Transverse colon (tissue), 4 donors: ENCODE measurements at regions not wholly inside any gene's neighbourhood (a gene's known extent, or its start where the extent isn't known, plus 50 kb on each side); places are given as distances from the start of the nearest gene placed in this dataset.

Source experiments
- POLR2AphosphoS5 ChIP-seq, 3 donors: sonication (generic); formaldehyde crosslinking; IDR thresholded peaks; one replicate each; pipeline ENCODE4 v1.6.1; 2016; ENCODE audit warnings: antibody characterized with exemption in 3 of 3
- TF ChIP-seq, protein P1 (sequence below), 5 experiments: fragments of 200-600 bp in 3 of 5; fragments of 450-650 bp in 2 of 5; sonication (generic) in 3 of 5; IDR thresholded peaks; 1 replicate in 2 of 5; 2 replicates in 3 of 5; pipeline ENCODE4 v1.5.1; 2016 to 2017; ENCODE audit warnings: antibody characterized with exemption in 5 of 5, inconsistent platforms in 3 of 5, mild to moderate bottlenecking in 2 of 5, moderate library complexity in 1 of 5

DNA sequence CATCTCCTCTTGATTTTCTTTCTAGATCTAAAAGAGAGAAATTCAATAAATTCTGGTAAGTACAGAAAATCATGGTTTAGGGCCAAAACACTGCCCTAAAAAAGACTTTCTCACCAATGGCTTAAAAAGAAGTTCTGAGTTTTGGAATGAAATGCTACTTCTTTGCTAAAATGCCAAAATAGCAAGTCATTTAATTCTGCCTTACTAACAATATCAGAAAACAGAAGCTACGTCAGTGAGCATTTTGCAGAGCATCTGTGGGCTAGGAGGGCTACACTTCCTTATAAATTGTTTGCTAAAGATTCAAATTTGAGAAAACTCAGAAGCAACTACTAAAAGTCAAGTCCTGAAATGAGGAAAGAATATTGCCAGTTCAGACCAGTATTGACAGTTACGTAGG, 560.8 kb upstream of the CELF2 start:
- TF ChIP-seq POLR2AphosphoS5 (IDR thresholded peaks at IDR 0.05): no peak
- TF ChIP-seq, protein P1, sequence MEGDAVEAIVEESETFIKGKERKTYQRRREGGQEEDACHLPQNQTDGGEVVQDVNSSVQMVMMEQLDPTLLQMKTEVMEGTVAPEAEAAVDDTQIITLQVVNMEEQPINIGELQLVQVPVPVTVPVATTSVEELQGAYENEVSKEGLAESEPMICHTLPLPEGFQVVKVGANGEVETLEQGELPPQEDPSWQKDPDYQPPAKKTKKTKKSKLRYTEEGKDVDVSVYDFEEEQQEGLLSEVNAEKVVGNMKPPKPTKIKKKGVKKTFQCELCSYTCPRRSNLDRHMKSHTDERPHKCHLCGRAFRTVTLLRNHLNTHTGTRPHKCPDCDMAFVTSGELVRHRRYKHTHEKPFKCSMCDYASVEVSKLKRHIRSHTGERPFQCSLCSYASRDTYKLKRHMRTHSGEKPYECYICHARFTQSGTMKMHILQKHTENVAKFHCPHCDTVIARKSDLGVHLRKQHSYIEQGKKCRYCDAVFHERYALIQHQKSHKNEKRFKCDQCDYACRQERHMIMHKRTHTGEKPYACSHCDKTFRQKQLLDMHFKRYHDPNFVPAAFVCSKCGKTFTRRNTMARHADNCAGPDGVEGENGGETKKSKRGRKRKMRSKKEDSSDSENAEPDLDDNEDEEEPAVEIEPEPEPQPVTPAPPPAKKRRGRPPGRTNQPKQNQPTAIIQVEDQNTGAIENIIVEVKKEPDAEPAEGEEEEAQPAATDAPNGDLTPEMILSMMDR (IDR thresholded peaks at IDR 0.05): no peak
